ENCODE measurements at regions not wholly inside any gene's neighbourhood (a gene's known extent, or its start where the extent isn't known, plus 50 kb on each side); places are given as distances from the start of the nearest gene placed in this dataset.

- ChIA-PET CTCF (no interaction called here), POLR2A (ENCODE audit: unreplicated experiment) (no interaction called here)
- BruUV-seq (replicated peaks): no TSS peak
- Histone ChIP-seq H2AFZ (ENCODE audit: low read length) (no peak overlapping the region), H3K9me2 (replicated peaks; ENCODE audit: low read length) (no peaks in the 10 kb centered on the region), H4K20me1 (ENCODE audit: low read length) (no peaks in the 10 kb centered on the region), H3K27me3 (ENCODE audit: low read length) (peaks cover 11% of the 10 kb centered on the region; the same call in 1 of the 2 replicates), H3K9me3 (ENCODE audit: low read length) (no peaks in the 10 kb centered on the region), H3F3A (ENCODE audit: low read length, unreplicated experiment) (no peaks in the 10 kb centered on the region), H3K4me1 (ENCODE audit: insufficient read depth, low read length) (no peaks in the 10 kb centered on the region), H3K36me3 (ENCODE audit: low read depth, low read length) (no peaks in the 10 kb centered on the region), H3K4me3 (ENCODE audit: low read length) (no peak overlapping the region), H3K27ac (ENCODE audit: low read length) (no peak overlapping the region), H3K9ac (ENCODE audit: low read length) (no peak overlapping the region), H3K4me2 (ENCODE audit: low read length) (no peak overlapping the region), H3K79me2 (ENCODE audit: low read length) (no peaks in the 10 kb centered on the region)
- TF ChIP-seq EZH2phosphoT487 (IDR thresholded peaks at IDR 0.05; ENCODE audit: borderline replicate concordance, low read length) (no peak), CTCF (conservative IDR thresholded peaks at IDR 0.05; ENCODE audit: low read depth, low read length) (no peak), EZH2 (IDR thresholded peaks at IDR 0.05; ENCODE audit: low read length, unreplicated experiment) (no peak)
- ATAC-seq (no peak), DNase-seq (no peak)
- intact Hi-C loops (cut with micrococcal nuclease): no loop called here
Observed at GRCh38 chr6:165827190-165827518, 164.1 kb upstream of the PDE10A start.

GRCh38 chr6:165826487-165827189 lies 163.6 kb upstream of the PDE10A start:
- no peaks in the 10 kb centered on the region for H3K79me2 ChIP-seq (ENCODE audit: low read length)
- H3K9ac ChIP-seq (ENCODE audit: low read length): no peak overlapping the region
- CTCF ChIA-PET: no interaction called here
- H3K4me1 ChIP-seq (ENCODE audit: insufficient read depth, low read length): no peaks in the 10 kb centered on the region
- no peak for ATAC-seq
- no peak for TF ChIP-seq EZH2 (IDR thresholded peaks at IDR 0.05; ENCODE audit: low read length, unreplicated experiment)
- H3K27me3 ChIP-seq (ENCODE audit: low read length): peaks cover 11% of the 10 kb centered on the region; the same call in 1 of the 2 replicates
- no peaks in the 10 kb centered on the region for H3K9me3 ChIP-seq (ENCODE audit: low read length)
- DNase-seq: no peak
- no peak overlapping the region for H2AFZ ChIP-seq (ENCODE audit: low read length)
- no peaks in the 10 kb centered on the region for H3F3A ChIP-seq (ENCODE audit: low read length, unreplicated experiment)
- POLR2A ChIA-PET (ENCODE audit: unreplicated experiment): no interaction called here
- H3K9me2 ChIP-seq (replicated peaks; ENCODE audit: low read length): no peaks in the 10 kb centered on the region
- H3K4me3 ChIP-seq (ENCODE audit: low read length): no peak overlapping the region
- H3K36me3 ChIP-seq (ENCODE audit: low read depth, low read length): no peaks in the 10 kb centered on the region
- no peak overlapping the region for H3K27ac ChIP-seq (ENCODE audit: low read length)
- no peaks in the 10 kb centered on the region for H4K20me1 ChIP-seq (ENCODE audit: low read length)
- no TSS peak for BruUV-seq (replicated peaks)
- intact Hi-C loops (cut with micrococcal nuclease): no loop called here
- no peak overlapping the region for H3K4me2 ChIP-seq (ENCODE audit: low read length)

GRCh38 chr6:165825256-165825815 lies 162.3 kb upstream of the PDE10A start:
- Histone ChIP-seq H3K9me3 (ENCODE audit: low read length) (no peaks in the 10 kb centered on the region), H4K20me1 (ENCODE audit: low read length) (no peaks in the 10 kb centered on the region), H3F3A (ENCODE audit: low read length, unreplicated experiment) (no peaks in the 10 kb centered on the region), H3K4me3 (ENCODE audit: low read length) (no peak overlapping the region), H3K9ac (ENCODE audit: low read length) (no peak overlapping the region), H3K27ac (ENCODE audit: low read length) (no peak overlapping the region), H3K36me3 (ENCODE audit: low read depth, low read length) (no peaks in the 10 kb centered on the region), H3K27me3 (ENCODE audit: low read length) (peaks cover 17% of the 10 kb centered on the region), H3K9me2 (replicated peaks; ENCODE audit: low read length) (no peaks in the 10 kb centered on the region), H2AFZ (ENCODE audit: low read length) (no peak overlapping the region), H3K4me1 (ENCODE audit: insufficient read depth, low read length) (no peaks in the 10 kb centered on the region), H3K79me2 (ENCODE audit: low read length) (no peaks in the 10 kb centered on the region), H3K4me2 (ENCODE audit: low read length) (no peak overlapping the region)
- ATAC-seq: no peak
- TF ChIP-seq EZH2phosphoT487 (IDR thresholded peaks at IDR 0.05; ENCODE audit: borderline replicate concordance, low read length) (no peak), EZH2 (IDR thresholded peaks at IDR 0.05; ENCODE audit: low read length, unreplicated experiment) (no peak), CTCF (conservative IDR thresholded peaks at IDR 0.05; ENCODE audit: low read depth, low read length) (no peak)
- no TSS peak for BruUV-seq (replicated peaks)
- ChIA-PET POLR2A (ENCODE audit: unreplicated experiment) (no interaction called here), CTCF (no interaction called here)
- DNase-seq: no peak
- intact Hi-C loops (cut with micrococcal nuclease): no loop called here
